Hepatocyte (in vitro differentiated cells): ENCODE measurements at regions not wholly inside any gene's neighbourhood (a gene's known extent, or its start where the extent isn't known, plus 50 kb on each side); places are given as distances from the start of the nearest gene placed in this dataset.

Source experiments
- DNase-seq: peaks from one replicate; pipeline ENCODE4 v3.0.0-alpha.2; 2016; ENCODE audit warnings: low spot score
- H2AFZ ChIP-seq: fragments of 200-600 bp; sonication (generic); 2 replicates; pipeline ENCODE4 v1.6.0; 2016; ENCODE audit warnings: antibody characterized with exemption, mild to moderate bottlenecking
- H3K27ac ChIP-seq: fragments of 200-600 bp; sonication (generic); 2 replicates; pipeline ENCODE4 v1.5.1; 2016; ENCODE audit warnings: mild to moderate bottlenecking
- H3K27me3 ChIP-seq: fragments of 200-600 bp; sonication (generic); 2 replicates; pipeline ENCODE4 v1.6.1; 2016
- H3K36me3 ChIP-seq: fragments of 200-600 bp; sonication (generic); replicated peaks from 2 replicates; pipeline ENCODE4 v1.5.1; 2016; ENCODE audit warnings: low read depth; ENCODE audit not compliant: insufficient read depth
- H3K4me1 ChIP-seq: fragments of 200-600 bp; sonication (generic); 2 replicates; pipeline ENCODE4 v1.5.1; 2016; ENCODE audit warnings: mild to moderate bottlenecking, moderate library complexity; ENCODE audit not compliant: insufficient read depth
- H3K4me2 ChIP-seq: fragments of 200-600 bp; sonication (generic); 2 replicates; pipeline ENCODE4 v1.6.0; 2016
- H3K4me3 ChIP-seq: fragments of 200-600 bp; sonication (generic); 2 replicates; pipeline ENCODE4 v1.5.1; 2016; ENCODE audit warnings: mild to moderate bottlenecking
- H3K79me2 ChIP-seq: fragments of 200-600 bp; sonication (generic); 2 replicates; pipeline ENCODE4 v1.6.0; 2017; ENCODE audit warnings: mild to moderate bottlenecking
- H3K9me2 ChIP-seq: fragments of 200-600 bp; sonication (generic); replicated peaks from 2 replicates; pipeline ENCODE4 v1.6.0; 2017; ENCODE audit warnings: mild to moderate bottlenecking; ENCODE audit not compliant: insufficient read depth
- H3K9me3 ChIP-seq: fragments of 200-600 bp; sonication (generic); 2 replicates; pipeline ENCODE4 v1.5.1; 2016; ENCODE audit warnings: low read depth, mild to moderate bottlenecking
- H4K20me1 ChIP-seq: fragments of 200-600 bp; sonication (generic); 2 replicates; pipeline ENCODE4 v1.6.0; 2016; ENCODE audit warnings: mild to moderate bottlenecking; ENCODE audit not compliant: insufficient read depth, poor library complexity, severe bottlenecking
- CTCF ChIP-seq: fragments of 200-600 bp; sonication (generic); IDR thresholded peaks from 2 replicates; pipeline ENCODE4 v1.5.1; 2016; ENCODE audit warnings: antibody characterized with exemption, mild to moderate bottlenecking; ENCODE audit not compliant: poor library complexity
- EZH2 ChIP-seq: fragments of 200-600 bp; sonication (generic); IDR thresholded peaks from 2 replicates; pipeline ENCODE4 v1.6.1; 2016; ENCODE audit warnings: antibody characterized with exemption, mild to moderate bottlenecking, borderline replicate concordance
- EZH2phosphoT487 ChIP-seq: fragments of 200-600 bp; sonication (generic); IDR thresholded peaks from one replicate; pipeline ENCODE4 v1.6.1; 2018; ENCODE audit warnings: antibody characterized with exemption, mild to moderate bottlenecking, low read depth, moderate library complexity; ENCODE audit not compliant: unreplicated experiment, severe bottlenecking
- WGBS: methylation state at CpG from one replicate; pipeline ENCODE4 v1.1.6; 2016; ENCODE audit warnings: low lambda C conversion rate; ENCODE audit errors: missing lambda C conversion rate; 5-methylcytosine and 5-hydroxymethylcytosine counted together

GRCh38 chr9:88721495-88722279 lies 186.7 kb downstream of the NXNL2 start:
- Histone ChIP-seq H3K4me3 (no peak overlapping the region), H3K36me3 (no peaks in the 10 kb centered on the region), H2AFZ (no peak overlapping the region), H3K79me2 (no peaks in the 10 kb centered on the region), H3K27ac (no peak overlapping the region), H3K27me3 (no peaks in the 10 kb centered on the region), H3K9me3 (no peaks in the 10 kb centered on the region), H3K4me1 (no peaks in the 10 kb centered on the region), H3K4me2 (no peak overlapping the region), H4K20me1 (no peaks in the 10 kb centered on the region), H3K9me2 (no peaks in the 10 kb centered on the region)
- DNase-seq: no peak
- no peak for TF ChIP-seq EZH2
- no peak for TF ChIP-seq EZH2phosphoT487
- no peak for TF ChIP-seq CTCF
- WGBS: 100% methylated on average over 1 of the region's 1 CpG

GRCh38 chr9:88722753-88723152 lies 187.8 kb downstream of the NXNL2 start:
- H3K4me2 ChIP-seq: no peak overlapping the region
- H3K27ac ChIP-seq: no peak overlapping the region
- 96% methylated on average over 2 of the region's 2 CpGs for WGBS
- no peaks in the 10 kb centered on the region for H3K27me3 ChIP-seq
- H3K4me3 ChIP-seq: no peak overlapping the region
- H3K36me3 ChIP-seq: no peaks in the 10 kb centered on the region
- no peak overlapping the region for H2AFZ ChIP-seq
- H4K20me1 ChIP-seq: no peaks in the 10 kb centered on the region
- H3K4me1 ChIP-seq: no peaks in the 10 kb centered on the region
- no peaks in the 10 kb centered on the region for H3K79me2 ChIP-seq
- no peaks in the 10 kb centered on the region for H3K9me2 ChIP-seq
- H3K9me3 ChIP-seq: no peaks in the 10 kb centered on the region
- no peak for DNase-seq
- TF ChIP-seq EZH2phosphoT487 (no peak), CTCF (peak; percentile 17), EZH2 (no peak)

- H3K9me3 ChIP-seq: no peaks in the 10 kb centered on the region
- no peak for DNase-seq
- no peaks in the 10 kb centered on the region for H3K79me2 ChIP-seq
- no peaks in the 10 kb centered on the region for H3K36me3 ChIP-seq
- no peaks in the 10 kb centered on the region for H3K9me2 ChIP-seq
- H3K27me3 ChIP-seq: no peaks in the 10 kb centered on the region
- no peak overlapping the region for H3K27ac ChIP-seq
- TF ChIP-seq EZH2 (no peak), CTCF (no peak), EZH2phosphoT487 (no peak)
- no peak overlapping the region for H3K4me3 ChIP-seq
- no peaks in the 10 kb centered on the region for H3K4me1 ChIP-seq
- no peak overlapping the region for H2AFZ ChIP-seq
- no peaks in the 10 kb centered on the region for H4K20me1 ChIP-seq
- H3K4me2 ChIP-seq: no peak overlapping the region
Observed at GRCh38 chr9:88723751-88724150, 188.8 kb downstream of the NXNL2 start.
